ENCODE measurements at regions not wholly inside any gene's neighbourhood (a gene's known extent, or its start where the extent isn't known, plus 50 kb on each side); places are given as distances from the start of the nearest gene placed in this dataset.
"Not testable (repeated sequence)": the region's sequence is repeated elsewhere in the genome, so short reads cannot be mapped to it uniquely, and the experiment has no call there.

DNA sequence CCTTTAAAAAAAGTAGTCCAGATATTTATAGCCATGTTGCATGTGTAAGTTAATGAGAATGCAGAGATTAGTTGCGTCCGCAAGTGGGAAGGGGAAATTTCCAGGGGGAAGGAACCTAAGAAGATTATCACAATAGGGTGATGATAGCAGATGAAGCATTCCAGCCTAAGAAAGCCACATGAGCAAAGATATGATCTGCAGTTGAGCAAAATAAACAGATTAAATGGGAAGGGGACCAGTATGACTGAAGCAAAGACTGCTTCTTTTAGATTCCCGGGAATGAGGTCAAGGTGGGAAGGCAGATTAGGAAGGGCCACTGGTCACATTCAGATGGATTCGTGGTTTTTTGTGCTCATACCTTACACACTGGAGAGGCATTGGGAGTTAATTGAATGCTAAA lies 154.6 kb upstream of the CDH2 start:
- no peak for DNase-seq (ENCODE audit: extremely low read depth, low read depth)

DNA sequence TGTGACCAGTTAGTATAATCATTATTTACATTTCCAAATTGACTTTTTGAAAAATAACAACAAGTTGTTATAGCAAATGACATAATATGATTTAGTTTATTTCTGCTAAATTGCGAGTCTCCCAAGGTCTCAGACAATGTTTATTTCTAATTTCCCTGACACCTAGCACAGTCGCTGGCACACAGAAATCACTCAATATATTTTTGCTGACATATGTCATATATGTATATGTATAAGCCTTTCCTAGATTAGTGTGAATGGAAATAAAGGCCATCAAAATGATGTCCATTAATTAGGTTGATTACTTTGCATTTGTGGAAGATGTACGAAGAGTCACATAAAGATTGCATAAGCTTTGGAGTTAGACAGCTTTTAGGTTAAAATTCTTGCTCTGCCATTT lies 136.7 kb upstream of the CDH2 start:
- no peak for DNase-seq (ENCODE audit: extremely low read depth, low read depth)

DNA sequence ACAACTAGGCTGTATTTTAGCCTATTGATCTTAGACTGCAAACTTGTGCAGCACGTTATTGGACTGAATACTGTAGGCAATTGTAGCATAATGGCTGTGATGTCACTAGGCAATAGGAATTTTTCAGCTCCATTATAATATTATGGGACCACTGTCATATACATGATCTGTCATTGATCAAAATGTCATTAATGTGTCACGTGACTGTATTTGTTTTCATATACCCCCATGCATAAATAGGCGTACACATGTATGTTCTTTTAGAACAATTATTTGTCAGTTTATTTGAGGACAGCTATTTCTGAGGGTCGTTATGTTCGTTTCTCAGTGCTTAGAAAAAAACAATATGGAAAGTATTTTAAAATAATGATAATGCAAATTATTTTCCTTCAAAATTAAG lies 111.9 kb upstream of the CDH2 start:
- DNase-seq (ENCODE audit: extremely low read depth, low read depth), result no peak

DNA sequence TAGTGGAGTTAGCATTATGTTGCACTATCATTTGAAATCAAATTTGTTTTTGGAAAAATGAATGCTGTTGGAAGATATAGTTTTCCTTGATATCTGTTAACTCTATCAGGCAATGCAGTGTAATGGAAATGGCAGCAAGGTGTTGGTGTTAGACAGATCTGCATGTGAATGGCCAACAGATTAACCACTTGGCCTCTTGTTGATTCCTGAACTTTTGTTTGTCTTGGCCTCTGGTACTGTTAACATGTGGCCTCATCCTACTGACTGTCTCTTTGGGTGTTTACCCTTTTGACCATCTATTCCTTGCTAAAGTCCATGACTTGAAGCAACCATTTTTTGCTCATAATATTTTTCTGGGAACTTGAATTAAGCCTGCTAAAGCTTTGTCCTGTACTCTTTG lies 110.2 kb upstream of the CDH2 start:
- DNase-seq (ENCODE audit: extremely low read depth, low read depth), result no peak

DNA sequence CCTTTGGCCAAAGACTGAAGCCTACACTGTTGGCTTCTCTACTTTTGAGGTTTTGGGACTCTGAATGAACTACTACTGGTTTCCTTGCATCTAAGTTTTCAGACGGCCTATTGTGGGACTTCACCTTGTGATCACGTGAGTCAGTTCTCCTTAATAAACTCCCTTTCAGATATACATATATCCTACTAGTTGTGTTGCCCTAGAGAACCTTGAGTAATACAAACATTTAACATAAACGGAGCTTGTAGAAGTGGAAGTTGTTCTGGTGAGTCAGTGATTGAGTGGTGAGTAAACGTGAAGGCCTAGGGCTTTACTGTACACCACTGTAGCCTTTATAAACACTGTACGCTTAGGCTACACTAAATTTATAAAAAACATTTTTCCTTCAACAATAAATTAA lies 107.2 kb upstream of the CDH2 start:
- DNase-seq (ENCODE audit: extremely low read depth, low read depth), result no peak

DNA sequence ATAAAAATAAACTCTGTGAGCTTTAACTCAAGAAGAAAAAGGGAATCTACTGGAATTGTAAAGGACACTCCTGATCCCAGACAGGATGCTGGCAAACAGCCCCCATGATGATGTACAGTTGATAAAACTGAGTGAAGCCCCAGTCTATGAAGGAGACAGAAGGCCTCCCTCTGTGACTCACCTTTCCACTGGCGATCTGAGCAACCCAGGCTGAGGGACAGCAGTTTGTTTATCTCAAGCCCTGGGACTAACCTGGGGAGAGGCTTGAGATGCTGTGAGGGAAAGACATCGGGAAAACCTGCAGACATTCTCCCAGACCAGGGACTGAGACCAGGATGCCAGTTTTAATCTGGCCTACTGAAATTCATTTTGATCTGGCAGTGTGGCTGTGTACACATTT lies 104.5 kb upstream of the CDH2 start:
- no peak for DNase-seq (ENCODE audit: extremely low read depth, low read depth)

DNA sequence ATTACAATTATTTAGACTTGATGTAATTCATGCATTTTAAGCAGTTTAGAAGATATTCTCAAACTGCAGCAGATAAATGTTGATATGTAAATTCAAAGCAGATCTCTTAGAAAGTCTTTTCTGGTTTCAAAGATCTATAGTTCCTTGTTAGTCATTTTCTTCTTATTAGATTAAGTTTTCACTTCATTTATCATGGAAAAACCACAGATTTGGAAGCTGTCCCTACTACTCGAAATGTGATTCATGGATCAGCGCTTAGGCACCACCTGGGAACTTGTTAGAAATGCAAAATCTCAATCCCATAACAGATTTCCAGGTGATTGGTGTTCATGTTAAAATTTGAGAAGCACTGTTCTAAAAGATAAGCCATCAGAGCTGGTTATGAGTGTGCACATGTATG lies 92.8 kb upstream of the CDH2 start:
- DNase-seq (ENCODE audit: extremely low read depth, low read depth), result no peak

DNA sequence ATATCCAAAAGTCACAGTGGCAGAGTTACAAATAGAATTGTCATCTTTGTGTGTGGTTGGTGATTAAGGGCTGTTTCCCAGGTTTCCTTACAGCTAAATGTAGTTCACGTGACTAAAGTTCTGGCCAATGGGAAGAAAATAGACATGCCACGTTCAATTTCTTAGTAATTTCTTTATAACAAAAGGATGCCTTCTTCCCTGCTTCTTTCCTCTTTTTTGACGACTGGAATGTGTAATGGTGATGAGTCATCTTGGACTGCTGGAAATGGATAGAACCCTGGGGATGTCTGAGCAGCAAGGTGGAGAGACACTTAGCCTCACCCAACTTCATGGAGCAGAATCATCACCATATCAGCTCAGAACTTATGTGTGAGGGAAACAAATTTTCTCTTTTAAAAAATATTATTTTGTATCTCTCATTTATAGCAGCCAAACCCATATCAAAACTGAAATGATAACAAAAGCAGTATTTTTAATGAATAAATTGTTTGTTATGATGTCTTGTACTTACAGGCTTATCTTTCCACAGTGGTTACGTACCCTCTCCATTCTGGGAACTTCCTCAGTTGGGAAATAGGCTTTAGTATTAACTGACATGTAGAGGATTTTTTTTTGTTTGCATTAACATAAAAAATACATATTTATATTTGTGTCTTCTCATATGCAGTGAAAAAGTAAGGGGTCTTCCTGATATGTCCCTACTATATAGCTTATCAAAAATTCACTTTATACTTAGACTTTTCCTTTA lies 91.1 kb upstream of the CDH2 start:
- no peak for DNase-seq (ENCODE audit: extremely low read depth, low read depth)

DNA sequence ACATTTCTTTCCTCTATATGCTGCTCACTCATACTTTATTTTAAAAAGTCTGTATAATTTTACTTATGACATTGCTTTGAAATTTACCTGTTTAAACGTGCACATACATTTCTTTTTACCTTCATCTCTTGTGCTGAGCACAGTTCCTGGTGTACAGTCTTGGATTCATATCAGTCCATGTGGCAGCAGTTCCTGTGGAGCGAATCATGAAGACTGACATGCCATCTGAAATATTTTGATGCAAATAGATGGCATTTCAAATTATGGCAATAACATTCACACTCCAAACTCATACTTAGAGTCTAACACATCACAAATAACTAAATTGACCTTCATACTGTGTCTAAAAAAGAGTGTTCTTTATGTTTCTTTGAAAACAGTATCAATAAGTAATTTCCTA lies 90.3 kb upstream of the CDH2 start:
- DNase-seq (ENCODE audit: extremely low read depth, low read depth), result no peak

DNA sequence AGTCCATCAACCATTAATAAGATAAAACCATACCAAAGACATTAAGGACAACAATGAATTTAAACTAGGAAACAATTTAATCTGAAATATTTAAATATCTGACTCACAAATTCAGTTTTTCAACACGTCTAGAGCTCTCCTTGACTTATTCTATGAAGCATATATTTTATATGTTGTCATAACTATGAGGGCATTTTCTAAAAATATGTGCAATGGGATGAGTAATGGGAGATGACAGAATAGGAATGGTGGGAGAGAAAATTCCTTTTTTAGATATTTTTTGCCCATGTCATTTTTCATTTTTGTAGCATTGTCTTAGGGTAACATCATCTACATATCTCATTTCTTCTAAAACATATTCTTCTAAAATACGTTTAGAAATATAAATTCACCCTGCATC lies 79.2 kb upstream of the CDH2 start:
- no peak for DNase-seq (ENCODE audit: extremely low read depth, low read depth)

DNA sequence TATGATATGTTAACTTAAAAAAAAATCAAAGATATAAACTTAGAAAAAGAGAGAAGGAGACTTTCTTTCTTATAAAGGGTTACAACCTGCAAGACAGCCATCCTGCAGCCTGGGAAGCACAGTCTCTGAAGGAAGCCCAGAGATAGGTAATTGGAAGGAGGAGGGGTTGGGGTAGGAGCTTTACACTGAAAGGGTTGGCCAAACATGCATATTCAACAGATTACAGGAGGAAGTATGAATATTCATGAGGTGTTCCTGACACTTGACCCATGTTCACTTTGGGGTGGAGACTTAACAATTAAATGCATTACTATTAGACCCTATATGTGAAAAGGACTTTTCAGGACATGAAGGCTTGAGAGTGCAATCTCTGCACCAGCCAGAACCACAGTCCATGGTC lies 71.7 kb upstream of the CDH2 start:
- DNase-seq (ENCODE audit: extremely low read depth, low read depth), result no peak

DNA sequence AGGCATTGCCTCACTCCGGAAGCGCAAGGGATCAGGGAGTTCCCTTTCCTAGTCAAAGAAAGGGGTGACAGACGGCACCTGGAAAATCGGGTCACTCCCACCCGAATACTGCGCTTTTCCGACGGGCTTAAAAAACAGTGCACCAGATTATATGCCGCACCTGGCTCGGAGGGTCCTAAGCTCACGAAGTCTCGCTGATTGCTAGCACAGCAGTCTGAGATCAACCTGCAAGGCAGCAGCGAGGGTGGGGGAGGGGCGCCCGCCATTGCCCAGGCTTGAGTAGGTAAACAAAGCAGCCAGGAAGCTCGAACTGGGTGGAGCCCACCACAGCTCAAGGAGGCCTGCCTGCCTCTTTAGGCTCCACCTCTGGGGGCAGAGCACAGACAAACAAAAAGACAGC lies 63.7 kb upstream of the CDH2 start:
- not testable (repeated sequence) for DNase-seq (ENCODE audit: extremely low read depth, low read depth)

DNA sequence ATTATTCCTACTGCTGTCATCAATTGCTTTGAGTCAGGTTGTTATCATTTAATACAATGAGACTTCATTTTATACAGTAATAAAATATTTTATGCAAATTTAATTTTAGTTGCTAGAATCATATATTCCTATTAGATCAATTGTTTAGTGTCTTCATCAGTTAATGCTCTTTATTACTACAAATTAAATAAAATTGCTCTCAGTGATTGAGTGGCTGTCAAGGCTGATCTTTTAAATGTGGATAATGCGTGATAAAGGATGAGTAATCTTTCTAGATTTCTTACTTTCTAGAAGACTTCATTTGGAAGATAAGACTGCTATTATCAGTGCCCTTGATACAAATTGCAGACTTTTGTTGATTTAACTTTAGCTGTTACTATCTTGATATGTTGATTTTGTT lies 59.6 kb upstream of the CDH2 start:
- no peak for DNase-seq (ENCODE audit: extremely low read depth, low read depth)

Small RNA genes lying in the stretch of these regions (small RNA-seq; reads per million reads assigned to genes)
- gene AC023932.1 (0 reads per million in 2 experiments), gene AC105245.1 (0 to 0.06 reads per million in 2 experiments), gene RNU6-408P (0 reads per million in 2 experiments)

Data from NCI-H460 (cell line).